ENCODE measurements at regions not wholly inside any gene's neighbourhood (a gene's known extent, or its start where the extent isn't known, plus 50 kb on each side); places are given as distances from the start of the nearest gene placed in this dataset.

DNA sequence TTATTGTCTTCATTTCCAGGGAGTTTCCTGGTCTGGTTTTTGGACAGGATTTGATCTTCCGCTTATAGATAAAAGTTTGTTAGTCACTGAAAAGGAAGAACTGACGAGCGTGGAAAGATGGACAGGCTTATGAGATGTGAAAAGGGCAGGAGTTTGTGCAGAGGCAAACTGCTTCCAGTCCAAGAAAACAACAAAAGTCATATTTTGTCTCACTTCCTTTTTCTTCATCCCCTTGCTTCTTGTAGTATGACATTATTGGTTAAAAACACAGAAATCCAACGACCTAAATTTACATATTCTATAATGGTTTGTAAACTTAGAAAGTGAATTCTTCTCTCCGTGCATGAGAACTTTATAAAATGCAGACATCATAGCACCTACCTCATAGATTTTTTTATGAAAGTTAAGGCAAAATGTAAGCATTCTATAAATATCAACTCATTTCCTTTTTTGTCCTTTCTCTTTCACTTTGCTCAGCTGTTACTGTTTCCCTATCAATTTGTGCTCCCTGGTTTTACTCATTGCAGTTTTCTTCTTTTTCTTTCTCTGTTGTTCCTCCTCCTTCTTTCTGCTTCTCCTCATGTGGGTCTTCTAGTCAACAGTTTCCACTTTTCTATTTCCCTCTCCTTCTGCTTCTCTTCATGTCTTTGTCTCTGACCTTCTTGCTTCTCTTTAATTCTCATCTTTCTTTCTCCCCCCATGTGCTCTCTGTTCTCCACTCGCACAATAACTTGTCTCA is 370.2 kb downstream of the ARL4A start:
- no peaks in the 10 kb centered on the region for H3K9me3 Mint-ChIP-seq
- ATAC-seq (ENCODE audit: low read depth) (peak; percentile 84), DNase-seq (no peak)
- ChIA-PET CTCF (interaction anchor here (1.7 kb wide), 1 partner anchor 371 kb away, joined by 4 read pairs; the partner anchor contains the start of gene ARL4A), POLR2A (no interaction called here)
- H3K27ac Mint-ChIP-seq = peak overlapping the region; percentile 94
- no peaks in the 10 kb centered on the region for H3K36me3 Mint-ChIP-seq (ENCODE audit: low read depth)
- peaks cover 44% of the 10 kb centered on the region for H3K4me1 Mint-ChIP-seq
- TF ChIP-seq, protein P1, sequence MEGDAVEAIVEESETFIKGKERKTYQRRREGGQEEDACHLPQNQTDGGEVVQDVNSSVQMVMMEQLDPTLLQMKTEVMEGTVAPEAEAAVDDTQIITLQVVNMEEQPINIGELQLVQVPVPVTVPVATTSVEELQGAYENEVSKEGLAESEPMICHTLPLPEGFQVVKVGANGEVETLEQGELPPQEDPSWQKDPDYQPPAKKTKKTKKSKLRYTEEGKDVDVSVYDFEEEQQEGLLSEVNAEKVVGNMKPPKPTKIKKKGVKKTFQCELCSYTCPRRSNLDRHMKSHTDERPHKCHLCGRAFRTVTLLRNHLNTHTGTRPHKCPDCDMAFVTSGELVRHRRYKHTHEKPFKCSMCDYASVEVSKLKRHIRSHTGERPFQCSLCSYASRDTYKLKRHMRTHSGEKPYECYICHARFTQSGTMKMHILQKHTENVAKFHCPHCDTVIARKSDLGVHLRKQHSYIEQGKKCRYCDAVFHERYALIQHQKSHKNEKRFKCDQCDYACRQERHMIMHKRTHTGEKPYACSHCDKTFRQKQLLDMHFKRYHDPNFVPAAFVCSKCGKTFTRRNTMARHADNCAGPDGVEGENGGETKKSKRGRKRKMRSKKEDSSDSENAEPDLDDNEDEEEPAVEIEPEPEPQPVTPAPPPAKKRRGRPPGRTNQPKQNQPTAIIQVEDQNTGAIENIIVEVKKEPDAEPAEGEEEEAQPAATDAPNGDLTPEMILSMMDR (IDR thresholded peaks at IDR 0.05) = no peak
- intact Hi-C loops (cut with micrococcal nuclease) = loop anchor here (1.0 to 5.0 kb wide), 4 partner anchors 10 to 845 kb away; partner anchors contain the start of gene TMEM106B
- no peaks in the 10 kb centered on the region for H3K27me3 Mint-ChIP-seq
- peak overlapping the region; percentile 82 for H3K4me3 Mint-ChIP-seq

DNA sequence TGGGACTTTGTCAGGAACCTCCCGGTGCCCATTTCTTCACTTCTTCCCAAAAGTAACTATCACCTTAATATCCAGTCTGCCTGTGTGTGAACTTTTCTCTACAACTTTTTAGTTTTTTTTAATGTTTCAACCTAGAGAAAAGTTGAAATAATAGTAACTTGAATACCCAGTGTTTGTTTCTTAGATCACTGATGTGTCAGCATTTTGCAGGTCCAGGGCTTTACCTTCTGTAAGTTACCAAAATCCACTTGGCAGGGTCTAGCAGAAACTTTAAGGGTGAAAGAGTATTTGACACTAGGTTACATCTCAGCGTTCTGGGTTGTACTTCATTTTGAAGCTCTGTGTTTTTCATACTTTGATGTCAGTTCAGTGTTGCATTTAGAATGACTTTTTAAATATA is 372.7 kb downstream of the ARL4A start:
- CTCF ChIA-PET = interaction anchor here (1.2 kb wide), 1 partner anchor 374 kb away, joined by 3 read pairs; no protein-coding TSS in a partner anchor
- Mint-ChIP-seq H3K4me1 (peaks cover 39% of the 10 kb centered on the region), H3K9me3 (no peaks in the 10 kb centered on the region), H3K27me3 (no peaks in the 10 kb centered on the region), H3K36me3 (ENCODE audit: low read depth) (no peaks in the 10 kb centered on the region), H3K4me3 (no peak overlapping the region), H3K27ac (no peak overlapping the region)
- no peak for ATAC-seq (ENCODE audit: low read depth)
- intact Hi-C loops (cut with micrococcal nuclease) = no loop called here
- POLR2A ChIA-PET = no interaction called here
- no peak for DNase-seq
- TF ChIP-seq, protein P1 (IDR thresholded peaks at IDR 0.05) = no peak

DNA sequence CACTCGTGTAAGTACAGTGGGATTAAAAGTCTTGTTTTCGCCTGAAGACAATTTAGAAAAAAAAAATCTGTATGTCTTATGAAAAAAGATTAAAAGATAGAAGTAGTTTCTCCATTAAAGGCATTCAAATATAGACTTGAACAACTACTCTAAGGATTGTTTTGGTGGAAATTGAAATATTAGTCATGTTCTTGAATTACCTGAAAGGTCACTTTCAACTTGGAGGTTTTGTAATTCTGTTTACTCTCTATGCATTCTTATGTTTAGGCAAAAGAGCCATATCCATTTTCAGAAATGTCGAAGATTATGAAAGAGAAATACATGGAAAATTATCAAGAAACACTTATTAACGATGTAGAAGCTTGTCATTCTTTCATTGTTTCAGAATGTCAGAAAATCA is 373.7 kb downstream of the ARL4A start:
- Mint-ChIP-seq H3K4me3 (no peak overlapping the region), H3K4me1 (peaks cover 29% of the 10 kb centered on the region), H3K9me3 (no peaks in the 10 kb centered on the region), H3K36me3 (ENCODE audit: low read depth) (no peaks in the 10 kb centered on the region), H3K27ac (no peak overlapping the region), H3K27me3 (no peaks in the 10 kb centered on the region)
- CTCF ChIA-PET = no interaction called here
- ATAC-seq (ENCODE audit: low read depth) = no peak
- TF ChIP-seq, protein P1 (IDR thresholded peaks at IDR 0.05) = no peak
- POLR2A ChIA-PET = no interaction called here
- intact Hi-C loops (cut with micrococcal nuclease) = no loop called here
- DNase-seq = no peak

DNA sequence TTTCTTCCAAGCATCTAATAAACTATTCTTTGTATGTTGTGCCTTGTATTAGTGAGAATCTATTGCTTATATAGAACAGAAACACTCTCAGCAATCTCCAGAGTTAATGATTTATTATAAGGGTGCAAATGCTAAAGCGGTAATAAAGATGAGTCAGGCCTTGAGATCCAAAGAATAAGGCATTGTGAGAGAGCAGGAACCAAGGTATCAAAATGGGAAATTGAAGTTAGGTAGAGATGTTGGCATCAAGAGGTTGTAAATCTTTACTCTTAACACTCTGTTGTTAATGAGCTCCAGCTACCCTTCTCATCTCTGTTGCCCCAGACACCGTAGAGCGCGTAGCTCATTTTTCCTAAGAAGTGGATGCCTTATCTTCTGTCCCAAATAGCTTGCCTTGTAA is 375.2 kb downstream of the ARL4A start:
- no peak for ATAC-seq (ENCODE audit: low read depth)
- ChIA-PET POLR2A (no interaction called here), CTCF (no interaction called here)
- Mint-ChIP-seq H3K4me3 (no peak overlapping the region), H3K9me3 (no peaks in the 10 kb centered on the region), H3K27me3 (no peaks in the 10 kb centered on the region), H3K36me3 (ENCODE audit: low read depth) (no peaks in the 10 kb centered on the region), H3K27ac (no peak overlapping the region), H3K4me1 (peaks cover 14% of the 10 kb centered on the region)
- intact Hi-C loops (cut with micrococcal nuclease) = no loop called here
- TF ChIP-seq, protein P1 (IDR thresholded peaks at IDR 0.05) = no peak
- DNase-seq = no peak

DNA sequence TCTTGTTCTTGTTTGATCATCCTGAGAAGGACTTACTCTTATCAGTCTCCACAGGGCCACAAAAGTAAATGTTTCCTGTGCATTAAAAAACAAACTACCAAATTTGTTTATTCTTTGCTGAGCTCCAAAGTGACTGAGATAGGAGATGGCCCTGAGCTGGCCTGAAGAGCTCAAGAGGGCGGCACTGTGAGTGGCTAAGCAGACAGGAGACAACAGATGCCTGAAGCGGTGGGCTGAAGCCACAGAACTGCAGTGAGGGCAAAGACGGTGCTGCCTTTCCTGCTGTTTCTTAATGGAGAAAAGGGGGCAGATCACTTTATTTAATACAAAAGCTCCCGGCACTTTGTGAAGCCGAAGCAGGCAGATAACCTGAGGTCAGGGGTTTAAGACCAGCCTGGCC is 379.6 kb downstream of the ARL4A start:
- Mint-ChIP-seq H3K27ac (no peak overlapping the region), H3K9me3 (no peaks in the 10 kb centered on the region), H3K27me3 (no peaks in the 10 kb centered on the region), H3K36me3 (ENCODE audit: low read depth) (no peaks in the 10 kb centered on the region), H3K4me3 (no peak overlapping the region), H3K4me1 (no peaks in the 10 kb centered on the region)
- TF ChIP-seq, protein P1 (IDR thresholded peaks at IDR 0.05) = no peak
- ChIA-PET POLR2A (no interaction called here), CTCF (no interaction called here)
- intact Hi-C loops (cut with micrococcal nuclease) = no loop called here
- ATAC-seq (ENCODE audit: low read depth) (no peak), DNase-seq (no peak)

Measured in activated B cell treated with CpG ODN at 0.5 μM for 24 hours (primary cell).